ENCODE measurements at regions not wholly inside any gene's neighbourhood (a gene's known extent, or its start where the extent isn't known, plus 50 kb on each side); places are given as distances from the start of the nearest gene placed in this dataset.
"Not testable (repeated sequence)": the region's sequence is repeated elsewhere in the genome, so short reads cannot be mapped to it uniquely, and the experiment has no call there.

- no peak for DNase-seq (ENCODE audit: low read depth in 2 of 2, low spot score in 1 of 2)
These were observed 140.6 kb upstream of the SAMSN1 start for GRCh38 chr21:14686466-14687267.

DNA sequence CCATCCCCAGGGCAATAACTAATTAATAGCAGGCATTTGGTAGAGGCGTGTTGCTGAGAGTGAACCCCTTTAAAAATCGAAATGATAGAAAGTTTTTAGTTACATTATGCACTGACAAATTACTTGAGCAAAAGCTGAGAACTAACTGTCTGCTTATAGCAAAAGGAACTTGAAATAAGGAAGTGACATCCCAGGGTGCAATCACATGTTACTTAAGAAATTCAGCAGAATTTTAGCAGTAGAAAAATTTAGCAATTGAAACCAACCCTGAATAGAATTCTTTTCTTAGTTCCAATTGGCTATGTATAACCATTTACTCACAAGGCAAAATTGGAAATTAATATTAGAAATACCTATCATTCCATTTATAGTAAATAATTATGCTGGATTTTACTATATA is 139.5 kb upstream of the SAMSN1 start:
- no peak for DNase-seq (ENCODE audit: low read depth in 2 of 2, low spot score in 1 of 2)

DNA sequence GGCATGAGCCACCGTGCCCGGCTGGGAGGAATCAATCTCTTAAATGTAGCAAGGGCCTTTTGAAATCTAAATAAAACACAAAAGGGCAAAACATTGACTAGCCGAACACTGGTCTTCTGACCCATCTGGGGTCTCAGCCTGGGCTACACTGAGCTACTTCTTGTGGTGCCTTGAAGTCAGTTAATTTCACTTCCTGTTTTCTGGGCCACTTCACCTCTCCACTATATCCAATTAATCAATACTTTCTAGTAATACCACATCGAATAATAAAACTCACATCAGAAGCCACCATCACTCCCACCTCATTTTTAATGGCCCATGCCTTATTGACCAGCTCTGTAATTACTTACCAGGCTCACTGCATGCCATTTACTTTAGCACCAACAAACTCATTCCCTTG is 138.0 kb upstream of the SAMSN1 start:
- DNase-seq (ENCODE audit: low read depth in 2 of 2, low spot score in 1 of 2) = no peak

GRCh38 chr21:14683063-14683462 is 136.9 kb upstream of the SAMSN1 start:
- no peak for DNase-seq (ENCODE audit: low read depth in 2 of 2, low spot score in 1 of 2)

DNA sequence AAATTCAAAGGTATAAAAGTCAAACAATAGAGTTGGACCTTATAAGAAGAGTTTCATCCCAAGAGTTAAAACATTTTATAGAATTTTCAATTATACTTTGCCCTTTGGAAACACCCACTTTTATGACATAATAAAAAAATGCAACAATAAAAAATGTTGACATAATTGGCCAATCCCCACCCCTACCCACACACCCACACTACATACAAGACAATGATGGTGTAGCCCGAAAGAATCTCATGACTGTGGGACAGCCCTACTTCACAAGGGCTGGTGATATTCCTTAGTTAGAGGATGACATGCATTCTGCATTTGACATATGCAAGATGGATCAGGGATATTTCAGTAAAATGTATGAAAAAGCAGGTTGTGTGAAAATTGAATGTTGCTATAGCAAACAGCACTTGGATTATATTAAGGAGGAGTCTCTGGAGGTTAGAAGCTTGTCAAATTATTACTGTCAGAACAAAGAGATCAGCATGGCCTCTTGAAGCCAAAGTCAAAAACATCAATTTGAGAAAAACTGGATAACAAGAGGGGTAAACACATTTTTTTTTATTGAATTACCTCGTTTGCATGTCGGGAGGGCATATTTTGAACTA is 133.0 kb upstream of the SAMSN1 start:
- no peak for DNase-seq (ENCODE audit: low read depth in 2 of 2, low spot score in 1 of 2)

- DNase-seq (ENCODE audit: low read depth in 2 of 2, low spot score in 1 of 2) = no peak
These were observed 131.6 kb upstream of the SAMSN1 start for GRCh38 chr21:14677639-14678179.

DNA sequence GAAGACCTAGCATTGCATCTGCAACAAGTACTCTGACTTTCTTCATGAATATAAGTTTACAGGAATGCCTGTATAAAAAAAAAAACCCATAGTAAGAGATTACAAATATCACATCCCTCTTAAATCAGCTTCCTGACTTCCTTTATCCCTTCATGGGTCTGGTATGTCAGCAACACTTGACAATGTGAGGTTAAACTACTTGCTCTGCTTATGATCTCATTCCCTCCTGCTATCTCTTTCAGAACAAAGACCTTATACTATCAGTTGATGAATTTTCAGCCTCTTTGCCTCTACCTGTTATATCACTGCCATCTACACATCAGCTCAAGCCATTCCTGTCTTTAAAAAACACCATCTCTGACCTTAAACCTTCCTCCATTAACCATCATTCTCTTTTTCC is 130.9 kb upstream of the SAMSN1 start:
- DNase-seq (ENCODE audit: low read depth in 2 of 2, low spot score in 1 of 2) = no peak

DNA sequence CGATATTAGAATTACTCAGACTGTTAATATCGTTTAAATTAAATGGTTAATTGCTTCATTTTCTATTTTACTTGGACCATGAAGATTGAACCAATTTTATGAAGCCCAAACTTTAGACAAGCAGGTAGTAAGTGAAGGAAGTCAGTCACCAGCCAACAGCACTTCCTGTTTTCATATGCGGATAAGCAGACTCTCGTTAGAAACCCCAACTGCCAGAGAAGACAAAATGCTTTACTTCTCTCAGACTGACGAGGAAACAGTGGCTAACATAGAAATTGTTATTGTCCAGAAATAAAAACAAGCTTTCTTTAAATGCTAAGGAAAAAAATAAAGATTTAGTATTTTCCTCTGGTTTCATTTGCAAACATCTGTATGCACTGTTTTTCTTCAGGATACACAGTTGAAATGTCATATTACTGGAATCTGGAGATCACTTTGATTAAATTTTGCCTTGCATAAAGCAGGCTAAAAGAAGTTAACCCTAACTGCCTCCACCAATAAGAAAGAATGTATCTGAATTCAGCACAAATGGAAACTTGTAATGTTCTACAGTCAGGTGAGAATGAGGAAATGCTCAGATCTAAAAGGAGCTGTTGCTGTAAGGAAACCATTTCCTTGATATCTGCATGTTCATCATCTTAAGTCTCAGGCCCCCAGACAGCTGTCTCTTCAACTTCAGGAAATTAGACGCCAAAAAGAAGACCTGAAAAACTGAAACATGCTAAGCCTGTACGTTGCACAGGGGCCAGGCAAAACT is 129.8 kb upstream of the SAMSN1 start:
- no peak for DNase-seq (ENCODE audit: low read depth in 2 of 2, low spot score in 1 of 2)

GRCh38 chr21:14673649-14674048 is 127.5 kb upstream of the SAMSN1 start:
- DNase-seq (ENCODE audit: low read depth in 2 of 2, low spot score in 1 of 2) = no peak

DNA sequence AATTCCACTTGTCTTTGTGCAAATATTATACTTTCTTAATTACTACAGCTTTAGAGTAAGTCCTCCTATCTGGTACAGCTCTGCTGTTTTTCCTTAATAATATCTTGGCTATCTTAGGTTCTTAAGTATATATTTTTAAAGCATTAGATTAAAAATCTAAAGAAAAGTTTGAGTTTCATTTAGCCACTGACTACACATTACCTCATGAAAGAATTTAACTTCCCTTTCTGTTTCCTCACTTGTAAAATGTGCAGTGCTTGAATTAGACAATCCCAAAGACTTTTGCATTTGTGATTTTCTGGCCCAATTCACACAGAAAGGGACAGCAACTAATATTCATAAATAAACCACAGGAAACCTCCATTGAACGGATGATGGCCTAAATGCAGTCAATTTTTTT is 126.4 kb upstream of the SAMSN1 start:
- DNase-seq (ENCODE audit: low read depth in 2 of 2, low spot score in 1 of 2) = no peak

GRCh38 chr21:14670409-14670808 is 124.3 kb upstream of the SAMSN1 start:
- no peak for DNase-seq (ENCODE audit: low read depth in 2 of 2, low spot score in 1 of 2)

DNA sequence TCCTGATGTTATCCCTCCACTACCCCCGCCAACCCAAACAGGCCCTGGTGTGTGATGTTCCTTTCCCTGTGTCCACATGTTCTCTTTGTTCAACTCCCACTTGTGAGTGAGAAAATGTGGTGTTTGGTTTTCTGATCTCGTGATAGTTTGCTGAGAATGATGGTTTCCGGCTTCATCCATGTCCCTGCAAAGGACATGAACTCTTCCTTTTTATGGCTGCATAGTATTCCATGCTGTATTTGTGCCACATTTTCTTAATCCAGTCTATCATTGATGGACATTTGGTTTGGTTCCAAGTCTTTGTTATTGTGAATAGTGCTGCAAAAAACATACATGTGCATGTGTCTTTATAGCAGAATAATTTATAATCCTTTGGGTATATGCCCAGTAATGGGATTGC is 123.0 kb upstream of the SAMSN1 start:
- not testable (repeated sequence) for DNase-seq (ENCODE audit: low read depth in 2 of 2, low spot score in 1 of 2)

DNA sequence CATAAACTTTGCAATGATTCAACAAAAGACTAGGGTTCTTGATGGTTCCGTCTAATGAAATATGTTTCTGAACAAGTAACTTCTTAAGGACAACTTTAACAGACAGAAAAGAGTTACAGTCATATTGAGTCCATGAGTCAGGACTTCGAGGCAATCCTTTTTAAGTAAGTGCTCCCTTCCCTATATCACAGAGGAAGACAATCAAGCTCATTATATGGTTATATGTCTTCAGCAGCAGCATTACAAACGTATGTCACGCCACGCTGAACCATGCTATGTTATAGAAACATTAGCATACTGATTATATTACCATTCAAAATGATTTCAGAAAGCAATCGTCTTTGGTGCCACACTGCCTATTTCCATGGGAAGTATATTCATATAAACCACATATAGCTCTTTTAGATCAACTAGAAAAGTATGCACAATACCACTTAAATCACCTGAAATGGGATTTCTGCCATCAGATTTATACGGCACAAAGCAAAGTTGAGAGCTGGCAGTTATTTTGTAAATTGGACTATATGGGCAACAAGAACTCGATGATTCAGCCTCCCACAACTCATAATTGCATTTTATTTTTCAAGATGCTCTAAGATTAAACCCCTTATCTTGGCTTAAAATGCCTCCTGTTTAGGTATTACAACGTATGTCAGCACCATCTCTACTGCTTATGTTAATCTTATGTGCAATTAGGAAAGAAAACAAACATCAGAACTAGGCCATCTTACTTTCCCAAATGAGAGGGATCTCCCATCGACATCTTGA is 111.3 kb upstream of the SAMSN1 start:
- DNase-seq (ENCODE audit: low read depth in 2 of 2, low spot score in 1 of 2) = no peak

DNA sequence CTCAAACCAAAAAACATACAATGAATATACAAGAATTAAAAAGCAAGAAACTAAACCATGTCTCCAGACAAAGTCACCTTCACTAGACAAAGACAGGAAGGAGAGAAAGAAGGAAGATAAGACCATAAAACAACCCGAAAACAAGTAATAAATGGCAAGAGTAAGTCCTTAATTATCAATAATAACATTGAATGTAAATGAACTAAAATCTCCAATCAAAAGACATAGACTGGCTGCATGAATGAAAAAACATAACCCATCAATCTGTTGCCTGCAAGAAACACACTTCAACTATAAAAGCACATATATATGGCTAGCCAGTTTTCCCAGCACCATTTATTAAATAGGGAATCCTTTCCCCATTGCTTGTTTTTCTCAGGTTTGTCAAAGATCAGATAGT is 100.8 kb upstream of the SAMSN1 start:
- no peak for DNase-seq (ENCODE audit: low read depth in 2 of 2, low spot score in 1 of 2)

DNA sequence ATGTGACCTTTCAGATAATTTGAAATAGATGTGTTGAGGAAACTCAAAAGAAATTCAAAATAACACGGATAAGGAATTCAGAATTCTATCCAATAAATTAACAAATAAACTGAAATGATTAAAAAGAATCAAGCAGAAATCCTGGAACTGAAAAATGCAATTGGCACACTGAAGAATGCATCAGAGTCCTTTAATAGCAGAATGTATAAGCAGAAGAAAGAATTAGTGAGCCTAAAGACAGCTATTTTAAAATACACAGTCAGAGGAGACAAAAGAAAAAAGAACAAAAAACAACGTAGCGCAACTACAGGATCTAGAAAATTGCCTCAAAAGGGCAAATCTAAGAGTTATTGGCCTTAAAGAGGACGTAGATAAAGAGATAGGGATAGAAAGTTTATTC is 99.6 kb upstream of the SAMSN1 start:
- no peak for DNase-seq (ENCODE audit: low read depth in 2 of 2, low spot score in 1 of 2)

DNA sequence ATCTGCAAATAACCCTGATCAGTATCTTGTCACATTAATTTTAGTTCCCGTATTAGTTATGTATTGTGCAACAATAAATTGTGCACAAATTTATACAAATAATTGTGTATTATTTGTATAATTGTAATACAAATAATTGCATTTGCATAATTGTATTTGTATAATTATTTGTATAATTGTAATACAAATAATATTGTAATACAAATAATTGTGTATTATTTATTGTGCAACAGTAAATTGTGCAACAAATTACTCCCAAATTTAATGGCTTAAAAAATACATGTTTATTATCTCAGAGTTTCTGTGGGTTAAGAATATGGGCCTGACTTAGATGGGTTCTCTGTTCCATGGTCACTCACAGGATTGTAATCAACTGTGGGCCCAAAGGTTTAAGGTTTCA is 86.2 kb upstream of the SAMSN1 start:
- no peak for DNase-seq (ENCODE audit: low read depth in 2 of 2, low spot score in 1 of 2)

GRCh38 chr21:14630556-14631069 is 84.5 kb upstream of the SAMSN1 start:
- no peak for DNase-seq (ENCODE audit: low read depth in 2 of 2, low spot score in 1 of 2)

- no peak for DNase-seq (ENCODE audit: low read depth in 2 of 2, low spot score in 1 of 2)
These were observed 83.3 kb upstream of the SAMSN1 start for GRCh38 chr21:14629461-14629860.

GRCh38 chr21:14623079-14623478 is 77.0 kb upstream of the SAMSN1 start:
- DNase-seq (ENCODE audit: low read depth in 2 of 2, low spot score in 1 of 2) = not testable (repeated sequence)

DNA sequence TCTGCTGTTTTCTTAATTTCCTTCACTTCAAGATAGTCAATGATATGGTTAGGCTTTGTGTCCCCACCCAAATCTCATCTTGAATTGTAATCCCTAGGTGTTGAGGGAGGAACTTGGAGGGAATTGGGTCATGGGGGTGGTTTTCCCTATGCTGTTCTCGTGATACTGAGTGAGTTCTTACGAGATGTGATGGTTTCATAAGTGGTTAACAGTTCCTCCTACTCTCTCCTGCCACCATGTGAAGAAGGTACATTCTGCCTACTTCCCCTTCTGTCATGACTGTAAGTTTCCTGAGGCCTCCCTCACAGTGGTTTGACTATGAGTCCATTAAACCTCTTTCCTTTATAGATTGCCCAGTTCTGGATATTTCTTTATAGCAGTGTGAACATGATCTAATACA is 74.0 kb upstream of the SAMSN1 start:
- DNase-seq (ENCODE audit: low read depth in 2 of 2, low spot score in 1 of 2) = no peak

DNA sequence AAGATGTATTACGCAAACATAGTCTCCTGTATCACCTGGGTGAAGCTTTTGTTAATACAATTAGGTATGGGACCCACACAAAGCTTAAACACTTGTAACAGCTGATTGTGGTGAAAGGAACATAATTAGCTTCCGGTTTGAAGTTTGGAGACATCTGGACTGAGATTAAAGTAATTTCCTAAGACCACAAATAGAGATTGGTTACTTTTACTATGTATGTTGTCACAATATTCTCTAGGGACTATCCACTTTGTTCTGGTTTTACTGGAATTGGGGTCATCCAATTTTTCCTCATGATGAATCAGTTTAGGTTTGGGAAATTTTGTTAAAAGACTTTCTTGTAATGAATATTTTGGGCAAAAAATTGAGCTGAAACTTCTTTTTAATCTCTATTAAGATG is 71.8 kb upstream of the SAMSN1 start:
- no peak for DNase-seq (ENCODE audit: low read depth in 2 of 2, low spot score in 1 of 2)

Data from stimulated activated CD8-positive, alpha-beta memory T cell treated with anti-CD3 and anti-CD28 coated beads, Interleukin-4, amount 100 ng/mL, for 4 hours (primary cell).